GM21737 (cell line): ENCODE measurements at regions not wholly inside any gene's neighbourhood (a gene's known extent, or its start where the extent isn't known, plus 50 kb on each side); places are given as distances from the start of the nearest gene placed in this dataset.

Experiments
- ATAC-seq: cut with Tn5 transposase; IDR thresholded peaks from one replicate; pipeline ENCODE4 v1.9.1; 2021; ENCODE audit warnings: mild to moderate bottlenecking, moderate library complexity; ENCODE audit not compliant: unreplicated experiment

- no peak for ATAC-seq
These were observed 658.0 kb upstream of the CDH2 start for GRCh38 chr18:28834889-28835288.

GRCh38 chr18:28831908-28832307 lies 655.0 kb upstream of the CDH2 start:
- ATAC-seq = no peak

GRCh38 chr18:28831476-28831875 lies 654.5 kb upstream of the CDH2 start:
- no peak for ATAC-seq

- no peak for ATAC-seq
These were observed 649.2 kb upstream of the CDH2 start for GRCh38 chr18:28826107-28826506.

- no peak for ATAC-seq
These were observed 647.2 kb upstream of the CDH2 start for GRCh38 chr18:28824183-28824574.

GRCh38 chr18:28823506-28824182 lies 646.7 kb upstream of the CDH2 start:
- no peak for ATAC-seq

- no peak for ATAC-seq
These were observed 643.4 kb upstream of the CDH2 start for GRCh38 chr18:28820353-28820752.

- ATAC-seq = no peak
These were observed 639.2 kb upstream of the CDH2 start for GRCh38 chr18:28816155-28816554.

GRCh38 chr18:28814365-28814764 lies 637.4 kb upstream of the CDH2 start:
- ATAC-seq = no peak

GRCh38 chr18:28808373-28808772 lies 631.4 kb upstream of the CDH2 start:
- ATAC-seq = no peak

GRCh38 chr18:28805491-28805890 lies 628.6 kb upstream of the CDH2 start:
- no peak for ATAC-seq

- ATAC-seq = no peak
These were observed 627.7 kb upstream of the CDH2 start for GRCh38 chr18:28804512-28805202.

- ATAC-seq = no peak
These were observed 625.6 kb upstream of the CDH2 start for GRCh38 chr18:28802546-28802945.

- ATAC-seq = no peak
These were observed 624.9 kb upstream of the CDH2 start for GRCh38 chr18:28801876-28802275.

- no peak for ATAC-seq
These were observed 617.7 kb upstream of the CDH2 start for GRCh38 chr18:28794459-28795245.

- ATAC-seq = no peak
These were observed 617.0 kb upstream of the CDH2 start for GRCh38 chr18:28793901-28794300.

GRCh38 chr18:28792404-28793086 lies 615.6 kb upstream of the CDH2 start:
- no peak for ATAC-seq

GRCh38 chr18:28791101-28791500 lies 614.2 kb upstream of the CDH2 start:
- ATAC-seq = no peak

- ATAC-seq = no peak
These were observed 612.6 kb upstream of the CDH2 start for GRCh38 chr18:28789502-28789901.

- ATAC-seq = no peak
These were observed 610.0 kb upstream of the CDH2 start for GRCh38 chr18:28786926-28787325.

GRCh38 chr18:28781616-28782362 lies 604.9 kb upstream of the CDH2 start:
- ATAC-seq = no peak
